GM08714 (cell line): ENCODE measurements at regions not wholly inside any gene's neighbourhood (a gene's known extent, or its start where the extent isn't known, plus 50 kb on each side); places are given as distances from the start of the nearest gene placed in this dataset.
"Not testable (repeated sequence)": the region's sequence is repeated elsewhere in the genome, so short reads cannot be mapped to it uniquely, and the experiment has no call there.

Experiments
- H3K4me3 ChIP-seq: fragments of 200-500 bp; sonication (Bioruptor generic); 2 replicates; pipeline ENCODE4 v1.5.1; 2014; ENCODE audit warnings: mild to moderate bottlenecking, low read length, inconsistent platforms
- ZNF274 ChIP-seq: IDR thresholded peaks from 2 replicates; pipeline ENCODE4 v1.6.1; 2012; ENCODE audit warnings: mild to moderate bottlenecking, low read depth, low read length

GRCh38 chr1:191398551-191398950 lies 759.7 kb upstream of the RGS18 start:
- no peak for TF ChIP-seq ZNF274
- no peak overlapping the region for H3K4me3 ChIP-seq

GRCh38 chr1:191405417-191405816 lies 752.8 kb upstream of the RGS18 start:
- TF ChIP-seq ZNF274, result no peak
- no peak overlapping the region for H3K4me3 ChIP-seq

GRCh38 chr1:191414981-191415640 lies 743.2 kb upstream of the RGS18 start:
- no peak for TF ChIP-seq ZNF274
- no peak overlapping the region for H3K4me3 ChIP-seq

GRCh38 chr1:191419842-191420241 lies 738.4 kb upstream of the RGS18 start:
- TF ChIP-seq ZNF274, result no peak
- no peak overlapping the region for H3K4me3 ChIP-seq

GRCh38 chr1:191427593-191427992 lies 730.7 kb upstream of the RGS18 start:
- H3K4me3 ChIP-seq, result no peak overlapping the region
- no peak for TF ChIP-seq ZNF274

- TF ChIP-seq ZNF274, result no peak
Measured at GRCh38 chr1:191432817-191433216, 725.4 kb upstream of the RGS18 start.

GRCh38 chr1:191438979-191439378 lies 719.3 kb upstream of the RGS18 start:
- no peak for TF ChIP-seq ZNF274
- no peak overlapping the region for H3K4me3 ChIP-seq

More at GRCh38 chr1:191432817-191433216, 725.4 kb upstream of the RGS18 start:
- no peak overlapping the region for H3K4me3 ChIP-seq

- not testable (repeated sequence) for H3K4me3 ChIP-seq
Measured at GRCh38 chr1:191448279-191448678, 710.0 kb upstream of the RGS18 start.

GRCh38 chr1:191452586-191452985 lies 705.7 kb upstream of the RGS18 start:
- H3K4me3 ChIP-seq, result no peak overlapping the region
- TF ChIP-seq ZNF274, result no peak

GRCh38 chr1:191453487-191453886 lies 704.8 kb upstream of the RGS18 start:
- no peak for TF ChIP-seq ZNF274
- H3K4me3 ChIP-seq, result no peak overlapping the region

GRCh38 chr1:191457889-191458288 lies 700.4 kb upstream of the RGS18 start:
- no peak for TF ChIP-seq ZNF274
- H3K4me3 ChIP-seq, result no peak overlapping the region

- H3K4me3 ChIP-seq, result no peak overlapping the region
- TF ChIP-seq ZNF274, result no peak
Measured at GRCh38 chr1:191460234-191460633, 698.0 kb upstream of the RGS18 start.

GRCh38 chr1:191483988-191484387 lies 674.3 kb upstream of the RGS18 start:
- no peak overlapping the region for H3K4me3 ChIP-seq
- TF ChIP-seq ZNF274, result no peak

GRCh38 chr1:191490303-191490702 lies 668.0 kb upstream of the RGS18 start:
- H3K4me3 ChIP-seq, result no peak overlapping the region
- TF ChIP-seq ZNF274, result no peak

GRCh38 chr1:191495040-191495439 lies 663.2 kb upstream of the RGS18 start:
- no peak overlapping the region for H3K4me3 ChIP-seq
- no peak for TF ChIP-seq ZNF274

- no peak overlapping the region for H3K4me3 ChIP-seq
- no peak for TF ChIP-seq ZNF274
Measured at GRCh38 chr1:191498318-191498717, 659.9 kb upstream of the RGS18 start.
